ENCODE measurements at regions not wholly inside any gene's neighbourhood (a gene's known extent, or its start where the extent isn't known, plus 50 kb on each side); places are given as distances from the start of the nearest gene placed in this dataset.
A peak's percentile ranks its signal among the peaks of the same experiment; 100 is the strongest.

DNA sequence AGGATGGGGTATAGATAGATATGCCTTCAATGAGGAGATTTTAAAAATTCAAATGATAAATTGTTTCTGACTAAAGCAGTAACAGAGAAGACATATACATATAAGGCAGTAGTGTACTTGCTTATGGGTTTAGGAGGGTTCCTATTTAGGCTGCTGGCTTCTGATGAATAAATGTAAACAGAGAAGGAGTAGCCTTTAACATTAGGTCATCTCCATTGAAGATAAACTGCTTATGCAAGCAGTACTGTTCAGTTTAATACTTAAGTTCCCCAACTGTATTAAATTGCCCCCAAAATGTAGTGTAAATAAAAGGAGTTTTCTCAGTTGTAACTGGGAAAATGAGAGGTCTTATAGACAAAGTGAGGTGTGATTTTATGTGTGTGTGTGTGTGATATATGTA lies 217.7 kb upstream of the TMEFF2 start:
- TF ChIP-seq MIXL1 (CRISPR knock-in tag; IDR thresholded peaks at IDR 0.05) (no peak), MAF1 (CRISPR knock-in tag; IDR thresholded peaks at IDR 0.05; ENCODE audit: borderline replicate concordance) (no peak), MAFK (conservative IDR thresholded peaks at IDR 0.05 in 1 of 2, IDR thresholded peaks at IDR 0.05 in 1 of 2; ENCODE audit: low read length in 2 of 2) (peak; percentile 23 to 53; a peak in 1 of 4 replicates)
- POLR2A ChIA-PET = no interaction called here
- FAIRE-seq = no peak

GRCh38 chr2:192411755-192412154 lies 217.0 kb upstream of the TMEFF2 start:
- no peaks in the 10 kb centered on the region for H4K20me1 ChIP-seq (ENCODE audit: insufficient read depth, low read length)
- POLR2A ChIA-PET = no interaction called here
- in situ Hi-C loops (cut with HindIII; ENCODE audit: extremely low pct_ligation_motif_present, low pct_unique_long_range_greater_than_20kb) = no loop called here
- no peaks in the 10 kb centered on the region for H3K36me3 ChIP-seq (replicated peaks in 1 of 2; ENCODE audit: control insufficient read depth in 1 of 2, insufficient read depth in 2 of 2, low read length in 2 of 2)
- intact Hi-C loops (cut with micrococcal nuclease; ENCODE audit: unreplicated experiment) = no loop called here
- no peak overlapping the region for H2AFZ ChIP-seq (ENCODE audit: low read length)
- no peak overlapping the region for H3K9ac ChIP-seq (ENCODE audit: insufficient read depth, low read depth, low read length)
- no peaks in the 10 kb centered on the region for H3K27me3 ChIP-seq (ENCODE audit: control insufficient read depth in 1 of 2, insufficient read depth in 2 of 2, low read length in 2 of 2)
- no peaks in the 10 kb centered on the region for H3K4me1 ChIP-seq (ENCODE audit: insufficient read depth, low read length)
- no peak for DNase-seq (ENCODE audit: low spot score)
- H3K79me2 ChIP-seq (ENCODE audit: insufficient read depth, low read length) = no peaks in the 10 kb centered on the region
- ATAC-seq = no peak
- no peak overlapping the region for H3K4me3 ChIP-seq (replicated peaks in 1 of 3; ENCODE audit: insufficient read depth in 1 of 3, low read depth in 2 of 3, low read length in 3 of 3)
- H3K4me2 ChIP-seq (ENCODE audit: low read depth, low read length) = no peak overlapping the region
- H3K9me3 ChIP-seq (ENCODE audit: low read length) = no peaks in the 10 kb centered on the region
- BruUV-seq (replicated peaks) = no TSS peak
- CTCF ChIA-PET (ENCODE audit: low intra/inter-chr PET ratio, low total read pairs) = no interaction called here
- FAIRE-seq = no peak
- no peak overlapping the region for H3K27ac ChIP-seq (ENCODE audit: extremely low read length, insufficient read depth, low read length)
- WGBS (ENCODE audit: low lambda C conversion rate) = 15% methylated on average over 1 of the region's 1 CpG
- TF ChIP-seq ZFP1 (CRISPR knock-in tag; IDR thresholded peaks at IDR 0.05) (no peak), SMAD9 (CRISPR knock-in tag; IDR thresholded peaks at IDR 0.05) (no peak), PTBP1 (IDR thresholded peaks at IDR 0.05; ENCODE audit: low read depth, low read length, poor library complexity, severe bottlenecking) (no peak), PAX8 (CRISPR knock-in tag; IDR thresholded peaks at IDR 0.05; ENCODE audit: borderline replicate concordance) (no peak), ZSCAN31 (CRISPR knock-in tag; IDR thresholded peaks at IDR 0.05; ENCODE audit: low read depth) (no peak)
- TF ChIP-seq, protein P1, sequence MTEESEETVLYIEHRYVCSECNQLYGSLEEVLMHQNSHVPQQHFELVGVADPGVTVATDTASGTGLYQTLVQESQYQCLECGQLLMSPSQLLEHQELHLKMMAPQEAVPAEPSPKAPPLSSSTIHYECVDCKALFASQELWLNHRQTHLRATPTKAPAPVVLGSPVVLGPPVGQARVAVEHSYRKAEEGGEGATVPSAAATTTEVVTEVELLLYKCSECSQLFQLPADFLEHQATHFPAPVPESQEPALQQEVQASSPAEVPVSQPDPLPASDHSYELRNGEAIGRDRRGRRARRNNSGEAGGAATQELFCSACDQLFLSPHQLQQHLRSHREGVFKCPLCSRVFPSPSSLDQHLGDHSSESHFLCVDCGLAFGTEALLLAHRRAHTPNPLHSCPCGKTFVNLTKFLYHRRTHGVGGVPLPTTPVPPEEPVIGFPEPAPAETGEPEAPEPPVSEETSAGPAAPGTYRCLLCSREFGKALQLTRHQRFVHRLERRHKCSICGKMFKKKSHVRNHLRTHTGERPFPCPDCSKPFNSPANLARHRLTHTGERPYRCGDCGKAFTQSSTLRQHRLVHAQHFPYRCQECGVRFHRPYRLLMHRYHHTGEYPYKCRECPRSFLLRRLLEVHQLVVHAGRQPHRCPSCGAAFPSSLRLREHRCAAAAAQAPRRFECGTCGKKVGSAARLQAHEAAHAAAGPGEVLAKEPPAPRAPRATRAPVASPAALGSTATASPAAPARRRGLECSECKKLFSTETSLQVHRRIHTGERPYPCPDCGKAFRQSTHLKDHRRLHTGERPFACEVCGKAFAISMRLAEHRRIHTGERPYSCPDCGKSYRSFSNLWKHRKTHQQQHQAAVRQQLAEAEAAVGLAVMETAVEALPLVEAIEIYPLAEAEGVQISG (CRISPR knock-in tag; IDR thresholded peaks at IDR 0.05) = no peak
- TF ChIP-seq, protein P2, sequence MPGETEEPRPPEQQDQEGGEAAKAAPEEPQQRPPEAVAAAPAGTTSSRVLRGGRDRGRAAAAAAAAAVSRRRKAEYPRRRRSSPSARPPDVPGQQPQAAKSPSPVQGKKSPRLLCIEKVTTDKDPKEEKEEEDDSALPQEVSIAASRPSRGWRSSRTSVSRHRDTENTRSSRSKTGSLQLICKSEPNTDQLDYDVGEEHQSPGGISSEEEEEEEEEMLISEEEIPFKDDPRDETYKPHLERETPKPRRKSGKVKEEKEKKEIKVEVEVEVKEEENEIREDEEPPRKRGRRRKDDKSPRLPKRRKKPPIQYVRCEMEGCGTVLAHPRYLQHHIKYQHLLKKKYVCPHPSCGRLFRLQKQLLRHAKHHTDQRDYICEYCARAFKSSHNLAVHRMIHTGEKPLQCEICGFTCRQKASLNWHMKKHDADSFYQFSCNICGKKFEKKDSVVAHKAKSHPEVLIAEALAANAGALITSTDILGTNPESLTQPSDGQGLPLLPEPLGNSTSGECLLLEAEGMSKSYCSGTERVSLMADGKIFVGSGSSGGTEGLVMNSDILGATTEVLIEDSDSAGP (CRISPR knock-in tag; IDR thresholded peaks at IDR 0.05; ENCODE audit: borderline replicate concordance) = no peak

More for the DNA sequence above, 217.7 kb upstream of the TMEFF2 start:
- DNase-seq (ENCODE audit: low spot score) (no peak), ATAC-seq (no peak)
- BruUV-seq (replicated peaks) = no TSS peak
- Histone ChIP-seq H3K36me3 (replicated peaks in 1 of 2; ENCODE audit: control insufficient read depth in 1 of 2, insufficient read depth in 2 of 2, low read length in 2 of 2) (no peaks in the 10 kb centered on the region), H2AFZ (ENCODE audit: low read length) (no peak overlapping the region), H3K9me3 (ENCODE audit: low read length) (no peaks in the 10 kb centered on the region), H3K4me2 (ENCODE audit: low read depth, low read length) (no peak overlapping the region), H4K20me1 (ENCODE audit: insufficient read depth, low read length) (no peaks in the 10 kb centered on the region), H3K4me1 (ENCODE audit: insufficient read depth, low read length) (no peaks in the 10 kb centered on the region), H3K4me3 (replicated peaks in 1 of 3; ENCODE audit: insufficient read depth in 1 of 3, low read depth in 2 of 3, low read length in 3 of 3) (no peak overlapping the region), H3K79me2 (ENCODE audit: insufficient read depth, low read length) (no peaks in the 10 kb centered on the region), H3K27ac (ENCODE audit: extremely low read length, insufficient read depth, low read length) (no peak overlapping the region), H3K9ac (ENCODE audit: insufficient read depth, low read depth, low read length) (no peak overlapping the region), H3K27me3 (ENCODE audit: control insufficient read depth in 1 of 2, insufficient read depth in 2 of 2, low read length in 2 of 2) (no peaks in the 10 kb centered on the region)
- in situ Hi-C loops (cut with HindIII; ENCODE audit: extremely low pct_ligation_motif_present, low pct_unique_long_range_greater_than_20kb) (no loop called here), intact Hi-C loops (cut with micrococcal nuclease; ENCODE audit: unreplicated experiment) (no loop called here)
- CTCF ChIA-PET (ENCODE audit: low intra/inter-chr PET ratio, low total read pairs) = no interaction called here
